Astrocyte of the cerebellum (primary cell): ENCODE measurements at regions not wholly inside any gene's neighbourhood (a gene's known extent, or its start where the extent isn't known, plus 50 kb on each side); places are given as distances from the start of the nearest gene placed in this dataset.
"Not testable (repeated sequence)": the region's sequence is repeated elsewhere in the genome, so short reads cannot be mapped to it uniquely, and the experiment has no call there.

Source experiments
- DNase-seq: peaks from one replicate; pipeline ENCODE4 v3.0.0-alpha.2; 2011; ENCODE audit warnings: low read depth
- H3K4me3 ChIP-seq: 2 replicates; pipeline ENCODE4 v1.5.1; 2011; ENCODE audit warnings: mild to moderate bottlenecking, low read depth, low read length, moderate library complexity
- in situ Hi-C: cut with HindIII; loops from 2 replicates; pipeline ENCODE4 v1.10.0; 2017; ENCODE audit warnings: low sequenced_read_pairs
- TF ChIP-seq, protein P1 (sequence below): IDR thresholded peaks from 2 replicates; pipeline ENCODE4 v1.5.1; 2012; ENCODE audit warnings: low read length, low read depth, moderate library complexity, mild to moderate bottlenecking; ENCODE audit errors: missing control alignments

DNA sequence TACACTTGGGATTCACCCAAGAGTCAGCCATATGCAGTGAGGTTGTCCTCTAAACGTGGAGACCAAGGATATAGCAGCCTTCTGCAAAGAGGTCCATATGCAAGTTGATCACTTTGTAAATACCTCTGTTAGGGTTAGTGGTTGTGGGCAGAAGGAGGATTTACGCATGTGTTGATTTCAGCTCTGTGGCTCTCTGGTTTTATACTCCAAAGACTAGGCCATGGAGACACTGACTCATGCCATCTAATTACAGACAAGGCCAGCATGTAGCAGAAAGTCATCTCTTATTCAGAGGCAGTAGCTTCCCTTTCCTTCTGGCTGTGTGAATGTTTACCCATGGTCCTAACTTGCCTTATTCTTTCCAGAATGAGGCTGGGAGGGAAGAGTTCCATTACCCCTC is 140.9 kb upstream of the GOLGA6L4 start:
- DNase-seq, H3K4me3 ChIP-seq, in situ Hi-C loops: not testable (repeated sequence)

DNA sequence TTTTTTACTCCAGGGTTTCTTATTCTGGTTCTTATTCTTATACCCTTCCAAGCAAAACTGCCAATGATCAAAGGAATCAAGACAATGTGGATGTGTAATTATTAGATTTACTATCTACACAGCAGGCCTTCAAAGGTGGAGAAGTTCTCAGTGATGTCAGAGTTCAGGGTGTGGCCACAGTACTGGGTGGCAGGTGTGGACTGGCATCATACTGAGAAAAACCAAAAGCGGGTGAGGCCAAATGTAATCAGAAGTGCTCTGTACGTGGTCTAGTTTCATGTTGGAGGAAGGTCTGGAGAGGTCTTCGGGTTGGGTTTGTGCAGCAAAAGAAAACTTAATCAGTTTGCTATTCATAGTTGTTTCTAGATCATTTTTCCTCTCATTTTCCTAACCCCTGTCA is 138.5 kb upstream of the GOLGA6L4 start:
- DNase-seq, in situ Hi-C loops, H3K4me3 ChIP-seq: not testable (repeated sequence)

DNA sequence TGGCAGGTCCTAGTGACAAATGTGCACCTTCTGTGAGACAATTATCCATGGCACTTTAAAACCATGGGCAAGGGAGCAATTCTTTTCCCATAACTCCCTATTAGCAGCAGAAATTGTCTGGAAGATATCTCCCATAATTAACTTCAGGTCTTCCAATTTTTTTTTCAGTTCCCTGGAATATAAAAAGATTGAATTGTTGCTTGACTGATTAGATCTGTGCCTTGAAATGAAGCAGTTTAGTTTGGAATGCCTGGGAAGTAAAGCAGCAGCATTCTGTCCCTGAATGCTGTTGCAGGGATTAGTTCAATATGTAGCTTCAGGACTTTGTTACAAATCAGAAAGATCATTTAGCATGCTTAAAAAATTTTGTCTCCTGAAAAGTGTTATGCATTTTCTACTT is 137.0 kb upstream of the GOLGA6L4 start:
- no peak overlapping the region for H3K4me3 ChIP-seq
- no peak for DNase-seq
- in situ Hi-C loops = no loop called here
- TF ChIP-seq, protein P1, sequence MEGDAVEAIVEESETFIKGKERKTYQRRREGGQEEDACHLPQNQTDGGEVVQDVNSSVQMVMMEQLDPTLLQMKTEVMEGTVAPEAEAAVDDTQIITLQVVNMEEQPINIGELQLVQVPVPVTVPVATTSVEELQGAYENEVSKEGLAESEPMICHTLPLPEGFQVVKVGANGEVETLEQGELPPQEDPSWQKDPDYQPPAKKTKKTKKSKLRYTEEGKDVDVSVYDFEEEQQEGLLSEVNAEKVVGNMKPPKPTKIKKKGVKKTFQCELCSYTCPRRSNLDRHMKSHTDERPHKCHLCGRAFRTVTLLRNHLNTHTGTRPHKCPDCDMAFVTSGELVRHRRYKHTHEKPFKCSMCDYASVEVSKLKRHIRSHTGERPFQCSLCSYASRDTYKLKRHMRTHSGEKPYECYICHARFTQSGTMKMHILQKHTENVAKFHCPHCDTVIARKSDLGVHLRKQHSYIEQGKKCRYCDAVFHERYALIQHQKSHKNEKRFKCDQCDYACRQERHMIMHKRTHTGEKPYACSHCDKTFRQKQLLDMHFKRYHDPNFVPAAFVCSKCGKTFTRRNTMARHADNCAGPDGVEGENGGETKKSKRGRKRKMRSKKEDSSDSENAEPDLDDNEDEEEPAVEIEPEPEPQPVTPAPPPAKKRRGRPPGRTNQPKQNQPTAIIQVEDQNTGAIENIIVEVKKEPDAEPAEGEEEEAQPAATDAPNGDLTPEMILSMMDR = no peak

DNA sequence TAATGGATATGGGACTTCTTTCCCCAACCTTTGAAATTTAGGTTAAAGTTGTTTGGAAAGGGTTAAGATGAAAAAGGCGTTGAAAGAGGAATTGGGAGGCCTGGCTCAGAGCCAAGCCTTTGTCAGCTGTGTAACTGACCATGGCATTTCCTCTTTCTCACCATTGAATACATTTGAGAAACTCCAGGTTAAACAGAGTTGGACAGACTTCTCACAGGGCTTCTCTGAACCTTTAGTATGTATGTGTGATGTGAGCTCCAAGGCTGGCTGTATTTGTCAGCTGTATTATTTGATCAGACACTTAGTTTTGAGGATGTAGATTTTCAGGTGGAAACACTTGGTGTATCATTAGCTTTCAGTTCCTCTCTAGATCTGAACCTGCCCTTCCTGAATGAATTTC is 136.4 kb upstream of the GOLGA6L4 start:
- peak; percentile 18 for DNase-seq
- in situ Hi-C loops = no loop called here
- H3K4me3 ChIP-seq = no peak overlapping the region

DNA sequence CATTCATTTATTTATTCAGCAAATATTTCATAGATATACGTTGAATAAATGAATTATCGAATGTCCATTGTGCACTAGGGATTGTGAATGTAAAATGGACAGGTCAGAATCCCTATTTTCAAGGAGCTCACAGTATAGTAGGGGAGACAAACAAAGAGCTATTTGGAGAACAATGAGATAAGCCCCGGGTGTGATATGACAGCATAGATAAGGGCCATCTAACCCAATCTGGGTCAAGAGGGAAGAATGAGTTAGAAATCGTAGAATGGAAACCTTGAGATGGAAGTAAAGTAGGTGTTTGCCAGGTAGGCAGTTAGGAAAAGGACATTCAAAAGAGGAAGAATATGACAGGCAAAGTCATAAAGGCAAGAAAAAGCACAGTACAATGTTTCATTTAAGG is 132.2 kb upstream of the GOLGA6L4 start:
- no peak for DNase-seq
- H3K4me3 ChIP-seq = no peak overlapping the region
- in situ Hi-C loops = no loop called here
- TF ChIP-seq, protein P1 = no peak

More for the DNA sequence above, 136.4 kb upstream of the GOLGA6L4 start:
- TF ChIP-seq, protein P1 = no peak

DNA sequence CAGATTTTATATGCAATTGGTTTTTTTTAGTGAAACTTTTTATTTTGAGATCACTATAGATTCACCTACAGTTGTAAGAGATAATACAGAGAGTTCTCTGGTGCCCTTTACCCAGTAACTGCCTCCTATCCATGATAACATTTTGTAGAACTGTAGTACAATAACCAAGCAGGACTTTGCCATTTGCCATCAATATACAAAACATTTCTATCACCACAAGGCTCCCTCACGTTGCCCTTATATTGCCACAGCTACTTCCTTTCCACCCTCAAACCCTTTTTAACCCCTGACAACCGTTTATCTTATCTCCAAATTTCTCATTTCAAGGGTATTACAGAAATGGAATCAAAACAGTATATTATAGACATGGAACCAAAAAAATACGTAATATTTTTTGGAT is 130.7 kb upstream of the GOLGA6L4 start:
- TF ChIP-seq, protein P1 = no peak
- no peak for DNase-seq
- in situ Hi-C loops = no loop called here
- no peak overlapping the region for H3K4me3 ChIP-seq

DNA sequence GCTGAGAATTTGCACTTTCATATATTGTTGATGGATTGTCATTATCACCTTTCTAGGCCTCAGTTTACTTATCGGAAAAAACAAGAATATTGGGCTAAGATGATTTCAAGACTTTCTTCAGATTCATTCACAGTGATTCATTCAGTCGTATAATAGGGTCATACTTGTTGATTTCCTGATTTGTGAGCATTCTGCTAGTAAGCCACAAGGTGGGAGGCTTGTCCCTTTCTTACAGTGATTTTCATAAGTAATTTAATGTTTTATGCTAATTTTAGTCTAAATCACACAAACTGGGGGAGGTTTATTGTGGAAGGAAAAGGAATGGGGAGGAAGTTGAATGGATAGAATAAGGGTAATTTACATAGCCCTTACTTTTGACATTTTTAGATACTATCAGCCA is 126.8 kb upstream of the GOLGA6L4 start:
- DNase-seq = no peak
- TF ChIP-seq, protein P1 = peak; percentile 25
- in situ Hi-C loops = no loop called here
- no peak overlapping the region for H3K4me3 ChIP-seq

DNA sequence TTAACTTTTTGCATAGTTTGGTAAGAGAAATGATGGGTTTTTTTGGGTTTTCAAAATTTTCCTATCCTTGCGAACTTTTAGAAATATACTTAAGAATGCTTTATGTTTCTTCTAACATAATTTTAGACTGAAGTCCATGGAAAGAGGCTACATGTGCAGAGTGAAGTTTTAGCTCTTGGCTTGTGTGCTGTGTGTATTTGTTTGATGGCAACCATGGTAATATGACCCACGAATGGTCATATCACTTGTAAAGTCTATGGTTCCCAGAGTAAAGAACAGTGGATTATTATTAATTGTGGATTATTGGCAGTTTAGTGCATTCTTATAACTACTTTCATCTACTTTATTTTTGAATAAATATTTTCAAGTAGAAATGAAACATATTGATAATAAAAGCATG is 124.0 kb upstream of the GOLGA6L4 start:
- no peak overlapping the region for H3K4me3 ChIP-seq
- TF ChIP-seq, protein P1 = no peak
- in situ Hi-C loops = no loop called here
- DNase-seq = no peak
